M059J (cell line): ENCODE measurements at regions not wholly inside any gene's neighbourhood (a gene's known extent, or its start where the extent isn't known, plus 50 kb on each side); places are given as distances from the start of the nearest gene placed in this dataset.
A peak's percentile ranks its signal among the peaks of the same experiment; 100 is the strongest.

Source experiments
- DNase-seq: peaks from one replicate; pipeline ENCODE4 v3.0.0-alpha.2; 2012; ENCODE audit warnings: low read depth

DNA sequence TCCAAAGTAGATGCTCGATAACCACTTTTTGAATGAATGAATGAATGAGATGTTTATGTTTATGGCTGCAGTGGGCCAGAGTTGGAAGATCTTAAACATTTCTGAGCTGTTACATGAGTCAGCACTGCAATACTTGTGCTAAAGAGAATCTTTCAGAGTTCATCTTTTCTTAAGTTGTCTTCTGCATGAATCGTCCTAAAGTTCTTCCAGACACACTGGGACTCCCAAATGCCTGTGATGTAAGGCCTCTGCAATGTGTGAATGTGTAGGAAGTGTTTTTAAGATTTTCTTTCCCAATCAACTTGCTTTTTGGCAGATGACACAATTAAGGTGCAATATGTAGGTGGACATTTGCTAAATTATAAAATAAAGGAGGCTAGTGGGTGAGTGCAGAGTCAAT lies 50.3 kb upstream of the TRIM9 start:
- DNase-seq, result no peak

DNA sequence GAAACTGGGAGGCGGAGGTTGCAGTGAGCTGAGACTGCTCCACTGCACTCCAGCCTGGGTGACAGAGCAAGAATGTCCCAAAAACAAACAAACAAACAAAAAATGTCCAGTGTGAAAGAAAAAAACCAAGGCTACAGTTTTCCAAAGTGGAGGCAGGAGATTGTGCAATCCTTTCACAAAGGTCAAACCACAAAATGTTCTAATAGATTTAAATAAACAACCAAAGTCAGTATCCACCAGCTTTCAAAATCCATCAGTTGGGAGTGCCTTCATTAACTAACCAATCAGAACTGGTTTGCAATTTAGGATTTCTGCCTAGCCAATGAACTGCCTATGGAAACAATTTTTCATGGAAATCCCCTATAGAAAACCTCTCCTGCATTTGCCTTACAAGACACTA lies 52.3 kb upstream of the TRIM9 start:
- DNase-seq, result peak; percentile 44

GRCh38 chr14:51155326-51155725 lies 60.4 kb upstream of the TRIM9 start:
- DNase-seq, result no peak

DNA sequence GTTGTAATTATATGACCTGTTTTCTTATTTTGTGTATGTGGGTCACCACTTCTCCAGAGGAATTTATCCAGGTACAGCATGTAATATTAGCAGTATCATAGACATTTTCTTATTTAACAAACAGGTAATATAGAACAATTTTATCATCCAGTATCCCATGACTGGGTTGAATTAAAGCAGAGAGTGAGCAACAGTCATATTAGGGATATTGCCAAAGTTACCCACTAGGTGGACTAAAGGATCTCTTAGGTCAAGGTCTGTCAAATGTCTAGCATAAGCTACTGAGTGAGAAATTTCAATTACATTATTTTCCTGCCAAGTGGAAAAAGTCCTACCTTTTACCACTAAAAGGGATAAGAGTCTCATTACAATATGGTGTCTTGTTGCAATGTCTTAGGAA lies 62.1 kb upstream of the TRIM9 start:
- DNase-seq, result peak; percentile 27

- no peak for DNase-seq
Observed at GRCh38 chr14:51160871-51161270, 66.0 kb upstream of the TRIM9 start.

DNA sequence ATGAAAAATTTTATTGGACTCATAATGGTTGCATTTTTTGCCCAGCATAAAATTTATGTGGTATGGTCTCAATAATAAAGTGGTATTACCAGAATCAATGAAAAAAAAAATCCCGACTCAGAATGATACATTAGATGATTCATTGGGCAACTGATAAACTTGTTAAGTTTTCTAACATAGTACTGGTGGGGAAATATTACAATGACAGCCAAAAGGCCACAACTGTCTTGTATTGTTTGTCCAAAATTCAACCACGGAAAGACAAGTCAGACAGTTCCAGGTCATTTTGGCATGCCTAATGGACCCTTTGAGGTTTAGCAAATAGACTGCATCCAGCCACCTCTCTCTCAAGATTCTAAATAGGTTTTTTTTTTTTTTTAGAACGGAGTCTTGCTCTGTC lies 70.5 kb upstream of the TRIM9 start:
- peak; percentile 26 for DNase-seq

GRCh38 chr14:51167587-51168214 lies 72.3 kb upstream of the TMX1 start:
- DNase-seq, result peak; percentile 37

GRCh38 chr14:51168215-51168613 lies 71.8 kb upstream of the TMX1 start:
- no peak for DNase-seq

- DNase-seq, result no peak
Observed at GRCh38 chr14:51173863-51174262, 66.2 kb upstream of the TMX1 start.

- peak; percentile 2 for DNase-seq
Observed at GRCh38 chr14:51176839-51177238, 63.2 kb upstream of the TMX1 start.

DNA sequence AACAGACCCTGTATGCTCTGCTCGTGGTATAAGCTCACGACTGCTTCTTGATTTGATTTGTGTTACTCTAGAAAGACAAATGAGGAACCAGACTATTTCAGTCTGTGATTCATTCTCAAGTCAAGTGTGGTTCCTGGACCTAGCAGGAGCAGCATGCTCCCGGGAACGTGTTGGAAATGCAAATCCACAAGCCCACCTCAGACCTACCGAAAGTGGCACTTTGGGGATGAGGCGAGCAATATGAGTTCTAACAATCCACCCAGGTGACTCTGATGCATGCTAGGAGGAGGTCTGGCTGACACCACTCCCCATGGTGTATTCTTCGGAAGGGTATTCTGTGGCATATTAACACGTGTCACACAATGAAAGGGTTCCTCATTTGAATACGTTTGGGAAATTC lies 59.5 kb upstream of the TMX1 start:
- DNase-seq, result no peak

DNA sequence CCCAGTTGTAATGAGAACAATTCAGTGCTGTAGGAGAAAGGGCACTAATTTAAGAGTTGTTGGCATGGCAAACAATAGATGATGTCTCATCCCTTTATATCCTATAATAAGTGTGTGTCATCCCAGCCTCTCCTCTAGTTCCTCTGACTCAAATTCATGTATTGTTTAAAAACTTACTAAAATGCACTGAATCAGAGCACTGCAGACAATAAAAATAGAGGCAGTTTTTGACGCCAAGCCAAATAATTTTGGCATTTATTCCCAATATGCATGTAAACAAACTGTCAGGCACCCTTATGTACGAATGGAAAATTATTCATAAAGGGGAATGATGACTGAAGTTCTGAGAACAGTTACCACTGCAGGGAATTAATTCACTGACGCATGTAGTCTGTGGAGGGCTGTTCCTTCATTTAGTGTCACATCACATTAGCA lies 57.9 kb upstream of the TMX1 start:
- peak; percentile 29 for DNase-seq

- DNase-seq, result no peak
Observed at GRCh38 chr14:51185180-51185579, 54.9 kb upstream of the TMX1 start.

DNA sequence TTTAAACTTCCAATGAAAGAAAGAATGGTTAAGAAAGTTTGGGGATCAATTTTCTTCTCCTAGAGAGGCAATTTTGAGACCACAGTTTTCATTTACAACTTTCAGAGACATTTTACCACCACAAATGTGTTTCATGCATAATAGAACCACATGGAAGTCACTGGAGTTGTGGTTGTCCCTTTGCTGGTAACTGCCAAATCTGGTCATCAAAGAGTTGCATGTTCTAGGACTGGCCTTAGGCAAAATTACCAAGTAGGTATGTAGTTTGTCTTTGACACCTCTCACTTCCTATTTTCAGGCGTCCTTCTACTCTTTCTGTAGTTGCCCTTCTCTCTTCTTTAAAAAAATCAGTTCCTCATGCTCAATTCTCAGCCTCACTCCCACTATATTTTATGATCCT lies 54.3 kb upstream of the TMX1 start:
- DNase-seq, result no peak

GRCh38 chr14:51188566-51189185 lies 51.4 kb upstream of the TMX1 start:
- DNase-seq, result peak; percentile 33

- DNase-seq, result no peak
Observed at GRCh38 chr14:51189600-51190376, 50.3 kb upstream of the TMX1 start.
